K562 (cell line): ENCODE measurements at regions not wholly inside any gene's neighbourhood (a gene's known extent, or its start where the extent isn't known, plus 50 kb on each side); places are given as distances from the start of the nearest gene placed in this dataset.
A peak's percentile ranks its signal among the peaks of the same experiment; 100 is the strongest.
"Not testable (repeated sequence)": the region's sequence is repeated elsewhere in the genome, so short reads cannot be mapped to it uniquely, and the experiment has no call there.

Experiments used
- ATAC-seq: fragments of 200-7000 bp; cut with Tn5 transposase; 3 replicates; pipeline ENCODE4 v1.9.1; 2020; ENCODE audit warnings: moderate library complexity
- BruUV-seq: library from RNA; stranded (reverse); fragments of 400-500 nt; replicated peaks from 2 replicates; lab custom pipeline; 2021; lab: Mats Ljungman, UMichigan
- CTCF ChIA-PET: fragments of 300-600 bp; formaldehyde crosslinking; extraction: SDS; loops from one replicate; lab custom pipeline; 2021; ENCODE audit warnings: low intra/inter-chr PET ratio; lab: Yijun Ruan, JAX
- POLR2A ChIA-PET: fragments of 300-600, 350-650 bp; sonication (Branson Sonifier 250); formaldehyde crosslinking; extraction: SDS; loops from one replicate; lab custom pipeline; 2021; ENCODE audit warnings: antibody characterized with exemption, inconsistent platforms; lab: Yijun Ruan, JAX
- DNase-seq, 4 experiments: peaks; one replicate each; pipeline versions ENCODE4 v3.0.0 to v3.0.0-alpha.2; 2011 to 2018; ENCODE audit warnings: low spot score in 3 of 4, mixed read lengths in 3 of 4; ENCODE audit errors: extremely low read depth in 1 of 4
- FAIRE-seq: peaks from 2 replicates; lab custom pipeline; 2011; peaks lifted over from hg19 to GRCh38; lab: Jason Lieb, UNC
- H2AFZ ChIP-seq: 2 replicates; pipeline ENCODE4 v1.6.0; 2011; ENCODE audit warnings: low read depth, low read length, control low read depth, inconsistent platforms
- H3K27ac ChIP-seq: fragments of 200-600 bp; 3 replicates; pipeline ENCODE4 v1.8.0; 2011; ENCODE audit warnings: low read depth, mild to moderate bottlenecking, control low read depth, inconsistent platforms, low read length, moderate library complexity, mixed read lengths; ENCODE audit errors: extremely low read depth
- H3K27me3 ChIP-seq, 2 experiments: fragments of 300-600 bp in 1 of 2; 2 replicates in 1 of 2; 3 replicates in 1 of 2; pipeline versions ENCODE4 v1.6.0 to v1.8.0; 2011; ENCODE audit warnings: inconsistent platforms in 2 of 2, low read length in 2 of 2, mild to moderate bottlenecking in 1 of 2, mixed read lengths in 1 of 2, moderate library complexity in 1 of 2; ENCODE audit not compliant: control insufficient read depth in 2 of 2, insufficient read depth in 2 of 2
- H3K36me3 ChIP-seq: fragments of 300-600 bp; 3 replicates; pipeline ENCODE4 v1.8.0; 2011; ENCODE audit warnings: mild to moderate bottlenecking, low read length, inconsistent platforms; ENCODE audit not compliant: control insufficient read depth, insufficient read depth
- H3K4me1 ChIP-seq, 2 experiments: fragments of 200-600 bp in 1 of 2; replicated peaks in 1 of 2; 2 replicates in 1 of 2; 3 replicates in 1 of 2; pipeline versions ENCODE4 v1.5.1 to v1.8.0; 2011; ENCODE audit warnings: inconsistent platforms in 2 of 2, low read length in 2 of 2, mild to moderate bottlenecking in 1 of 2, mixed read lengths in 1 of 2, moderate library complexity in 1 of 2; ENCODE audit not compliant: control insufficient read depth in 2 of 2, insufficient read depth in 2 of 2
- H3K4me2 ChIP-seq: 2 replicates; pipeline ENCODE4 v1.6.1; 2011; ENCODE audit warnings: low read length, control low read depth, inconsistent platforms, mixed read lengths; ENCODE audit not compliant: insufficient read depth
- H3K4me3 ChIP-seq: fragments of 200-600 bp; sonication (generic), shearing (Covaris generic); 2 replicates; pipeline ENCODE4 v1.5.1; 2016; ENCODE audit warnings: control low read depth, inconsistent platforms
- H3K79me2 ChIP-seq: fragments of 200-600 bp; 3 replicates; pipeline ENCODE4 v1.8.0; 2011; ENCODE audit warnings: low read length, inconsistent platforms; ENCODE audit not compliant: control insufficient read depth, insufficient read depth
- H3K9ac ChIP-seq, 2 experiments: 2 replicates each; pipeline versions ENCODE4 v1.6.0 to v1.6.1; 2011; ENCODE audit warnings: low read depth in 2 of 2, low read length in 2 of 2, control low read depth in 1 of 2, inconsistent platforms in 1 of 2, mild to moderate bottlenecking in 1 of 2, mixed read lengths in 1 of 2; ENCODE audit not compliant: insufficient read depth in 1 of 2
- H3K9me1 ChIP-seq: one replicate; pipeline ENCODE4 v1.6.0; 2011; ENCODE audit warnings: inconsistent platforms, mild to moderate bottlenecking, low read length, moderate library complexity; ENCODE audit not compliant: control insufficient read depth, insufficient read depth
- H3K9me3 ChIP-seq: replicated peaks from 2 replicates; pipeline ENCODE4 v1.5.1; 2011; ENCODE audit warnings: low read depth, low read length, inconsistent platforms; ENCODE audit not compliant: control insufficient read depth, insufficient read depth
- H4K20me1 ChIP-seq: replicated peaks from 2 replicates; pipeline ENCODE4 v1.6.1; 2011; ENCODE audit warnings: low read length, inconsistent platforms, mixed read lengths; ENCODE audit not compliant: control insufficient read depth, insufficient read depth
- MBD2 ChIP-seq: sonication (generic); IDR thresholded peaks from 2 replicates; pipeline ENCODE4 v1.6.1; 2016; ENCODE audit warnings: low read depth, borderline replicate concordance
- ZBTB11 ChIP-seq, 3 experiments: fragments of 200-800 bp in 1 of 3; fragments of 250-450 bp in 1 of 3; fragments of 450-650 bp in 1 of 3; sonication (Bioruptor Pico) in 1 of 3; sonication (Bioruptor generic) in 1 of 3; formaldehyde crosslinking in 1 of 3; IDR thresholded peaks; 2 replicates each; pipeline versions ENCODE4 v1.6.1 to v1.8.0; 2016 to 2022; ENCODE audit warnings: mild to moderate bottlenecking in 2 of 3, missing genetic modification characterization in 2 of 3, missing compliant biosample characterization in 1 of 3, moderate library complexity in 1 of 3
- WGBS: fragments of 100-300 bp; shearing (Covaris generic); methylation state at CpG from one replicate; pipeline ENCODE4 v1.1.6; 2016; ENCODE audit warnings: low coverage, mixed read lengths; ENCODE audit not compliant: insufficient coverage; ENCODE audit errors: missing lambda C conversion rate; 5-methylcytosine and 5-hydroxymethylcytosine counted together
- in situ Hi-C: fragments of 300-500 bp; cut with MboI; formaldehyde crosslinking; loops from 4 replicates; pipeline ENCODE4 v1.15.0; 2018; ENCODE audit warnings: inconsistent platforms, mixed read lengths
- intact Hi-C: fragments of 100-400 bp; cut with micrococcal nuclease; formaldehyde crosslinking; loops from 2 replicates; pipeline ENCODE4 v1.14.2; 2022

GRCh38 chr9:65458465-65458864 lies 173.5 kb upstream of the FOXD4L5 start:
- H4K20me1 ChIP-seq = no peaks in the 10 kb centered on the region
- H3K9me1 ChIP-seq = no peaks in the 10 kb centered on the region
- H3K4me1 ChIP-seq = no peaks in the 10 kb centered on the region
- no peak overlapping the region for H3K9ac ChIP-seq
- H3K9me3 ChIP-seq = no peaks in the 10 kb centered on the region
- ChIA-PET POLR2A (no interaction called here), CTCF (no interaction called here)
- no peak overlapping the region for H3K4me2 ChIP-seq
- no peak overlapping the region for H3K4me3 ChIP-seq
- H3K36me3 ChIP-seq = no peaks in the 10 kb centered on the region
- ATAC-seq = no peak
- no peak overlapping the region for H3K27ac ChIP-seq
- no peak for TF ChIP-seq ZBTB11 (CRISPR knock-in tag; IDR thresholded peaks at IDR 0.05)
- peak; percentile 32; the same call in 1 of the 2 replicates for TF ChIP-seq MBD2
- TF ChIP-seq, all 486 proteins: peak for 1
- BruUV-seq = no TSS peak
- no peak for DNase-seq
- Histone ChIP-seq H3K27me3 (no peaks in the 10 kb centered on the region), H3K79me2 (no peaks in the 10 kb centered on the region), H2AFZ (no peak overlapping the region)
- no peak for FAIRE-seq
- intact Hi-C loops (no loop called here), in situ Hi-C loops (no loop called here)
- WGBS = no CpG with 5 or more reads among the region's 20 CpGs

- H3K4me2 ChIP-seq, DNase-seq, H4K20me1 ChIP-seq, H3K9me3 ChIP-seq, H3K4me3 ChIP-seq, CTCF ChIA-PET, H2AFZ ChIP-seq, H3K4me1 ChIP-seq, POLR2A ChIA-PET, H3K27ac ChIP-seq, H3K9me1 ChIP-seq, FAIRE-seq, H3K27me3 ChIP-seq, in situ Hi-C loops, ATAC-seq, H3K9ac ChIP-seq, BruUV-seq, H3K79me2 ChIP-seq, intact Hi-C loops, H3K36me3 ChIP-seq: not testable (repeated sequence)
- 16% methylated on average over 8 of the region's 18 CpGs for whole genome bisulfite sequencing
Measured at GRCh38 chr9:65456991-65457390, 172.0 kb upstream of the FOXD4L5 start.

GRCh38 chr9:65455751-65456647 lies 171.0 kb upstream of the FOXD4L5 start:
- BruUV-seq = not testable (repeated sequence)

More at GRCh38 chr9:65455751-65456647, 171.0 kb upstream of the FOXD4L5 start:
- H2AFZ ChIP-seq, H3K4me2 ChIP-seq, in situ Hi-C loops, H4K20me1 ChIP-seq, H3K79me2 ChIP-seq, FAIRE-seq, H3K27ac ChIP-seq, H3K27me3 ChIP-seq, H3K36me3 ChIP-seq, POLR2A ChIA-PET, H3K9me1 ChIP-seq, DNase-seq, CTCF ChIA-PET, H3K9me3 ChIP-seq, H3K9ac ChIP-seq, intact Hi-C loops, ATAC-seq, H3K4me3 ChIP-seq, H3K4me1 ChIP-seq: not testable (repeated sequence)
- WGBS = 0% methylated on average over 2 of the region's 18 CpGs
